C4-2B (cell line): ENCODE measurements at regions not wholly inside any gene's neighbourhood (a gene's known extent, or its start where the extent isn't known, plus 50 kb on each side); places are given as distances from the start of the nearest gene placed in this dataset.

Experiments
- H3K27ac ChIP-seq: fragments of 450-650 bp; 2 replicates; pipeline ENCODE4 v1.5.1; 2017
- ZFX ChIP-seq: fragments of 450-650 bp; IDR thresholded peaks from 2 replicates; pipeline ENCODE4 v1.6.1; 2017
- TF ChIP-seq, protein P1 (sequence below): fragments of 450-650 bp; conservative IDR thresholded peaks from 2 replicates; pipeline ENCODE4 v1.5.1; 2017; ENCODE audit warnings: mild to moderate bottlenecking

DNA sequence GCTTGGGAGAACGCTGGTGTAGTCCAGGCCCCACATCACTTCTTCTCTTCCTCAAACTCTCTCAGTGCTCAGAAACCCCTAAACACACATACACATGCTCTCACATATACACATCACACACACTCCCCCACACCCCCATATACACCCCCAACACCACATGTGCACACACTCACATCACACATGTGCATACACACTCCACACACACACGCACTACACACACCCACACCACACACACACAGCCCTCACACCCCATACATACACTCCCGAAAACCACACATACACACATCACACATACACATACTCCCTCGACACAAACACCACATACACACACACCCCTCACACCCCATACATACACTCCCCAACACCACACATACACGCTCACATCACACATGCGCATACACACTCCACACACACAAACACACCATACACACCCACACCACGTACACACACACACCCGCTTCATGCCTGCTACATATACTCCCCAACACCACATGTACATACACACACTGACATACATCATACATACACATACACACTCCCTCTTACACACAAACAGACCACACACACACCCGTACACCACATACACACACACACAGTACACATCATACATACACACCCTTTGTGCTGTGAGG, 110.3 kb upstream of the TMEM170B start:
- H3K27ac ChIP-seq, result no peak overlapping the region
- no peak for TF ChIP-seq ZFX
- TF ChIP-seq, protein P1, sequence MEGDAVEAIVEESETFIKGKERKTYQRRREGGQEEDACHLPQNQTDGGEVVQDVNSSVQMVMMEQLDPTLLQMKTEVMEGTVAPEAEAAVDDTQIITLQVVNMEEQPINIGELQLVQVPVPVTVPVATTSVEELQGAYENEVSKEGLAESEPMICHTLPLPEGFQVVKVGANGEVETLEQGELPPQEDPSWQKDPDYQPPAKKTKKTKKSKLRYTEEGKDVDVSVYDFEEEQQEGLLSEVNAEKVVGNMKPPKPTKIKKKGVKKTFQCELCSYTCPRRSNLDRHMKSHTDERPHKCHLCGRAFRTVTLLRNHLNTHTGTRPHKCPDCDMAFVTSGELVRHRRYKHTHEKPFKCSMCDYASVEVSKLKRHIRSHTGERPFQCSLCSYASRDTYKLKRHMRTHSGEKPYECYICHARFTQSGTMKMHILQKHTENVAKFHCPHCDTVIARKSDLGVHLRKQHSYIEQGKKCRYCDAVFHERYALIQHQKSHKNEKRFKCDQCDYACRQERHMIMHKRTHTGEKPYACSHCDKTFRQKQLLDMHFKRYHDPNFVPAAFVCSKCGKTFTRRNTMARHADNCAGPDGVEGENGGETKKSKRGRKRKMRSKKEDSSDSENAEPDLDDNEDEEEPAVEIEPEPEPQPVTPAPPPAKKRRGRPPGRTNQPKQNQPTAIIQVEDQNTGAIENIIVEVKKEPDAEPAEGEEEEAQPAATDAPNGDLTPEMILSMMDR, result no peak

GRCh38 chr6:11426571-11426970, 111.0 kb upstream of the TMEM170B start:
- no peak for TF ChIP-seq ZFX
- TF ChIP-seq, protein P1, result no peak
- no peak overlapping the region for H3K27ac ChIP-seq

DNA sequence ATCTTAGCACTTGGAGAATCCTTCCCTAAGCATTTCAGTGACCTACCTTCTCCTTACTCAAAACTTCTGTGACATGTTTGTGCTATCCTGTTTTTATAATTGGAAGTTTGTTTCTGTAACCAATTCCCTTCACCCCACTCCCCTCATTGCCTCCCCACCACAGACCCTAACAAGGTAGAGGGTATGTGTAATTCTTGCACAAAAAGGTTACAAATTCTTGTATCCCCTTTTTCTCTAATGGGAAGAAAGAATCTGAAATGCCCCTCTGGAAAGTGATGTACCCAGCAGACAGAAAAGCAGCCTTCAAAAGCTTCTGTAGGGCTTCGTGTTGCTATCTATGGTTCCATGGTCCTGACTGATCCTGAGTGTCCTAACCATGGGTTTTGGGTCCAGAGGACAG, 111.7 kb upstream of the TMEM170B start:
- no peak for TF ChIP-seq ZFX
- TF ChIP-seq, protein P1, result no peak
- H3K27ac ChIP-seq, result no peak overlapping the region

GRCh38 chr6:11425431-11425871, 112.1 kb upstream of the TMEM170B start:
- TF ChIP-seq, protein P1, result no peak
- no peak overlapping the region for H3K27ac ChIP-seq

DNA sequence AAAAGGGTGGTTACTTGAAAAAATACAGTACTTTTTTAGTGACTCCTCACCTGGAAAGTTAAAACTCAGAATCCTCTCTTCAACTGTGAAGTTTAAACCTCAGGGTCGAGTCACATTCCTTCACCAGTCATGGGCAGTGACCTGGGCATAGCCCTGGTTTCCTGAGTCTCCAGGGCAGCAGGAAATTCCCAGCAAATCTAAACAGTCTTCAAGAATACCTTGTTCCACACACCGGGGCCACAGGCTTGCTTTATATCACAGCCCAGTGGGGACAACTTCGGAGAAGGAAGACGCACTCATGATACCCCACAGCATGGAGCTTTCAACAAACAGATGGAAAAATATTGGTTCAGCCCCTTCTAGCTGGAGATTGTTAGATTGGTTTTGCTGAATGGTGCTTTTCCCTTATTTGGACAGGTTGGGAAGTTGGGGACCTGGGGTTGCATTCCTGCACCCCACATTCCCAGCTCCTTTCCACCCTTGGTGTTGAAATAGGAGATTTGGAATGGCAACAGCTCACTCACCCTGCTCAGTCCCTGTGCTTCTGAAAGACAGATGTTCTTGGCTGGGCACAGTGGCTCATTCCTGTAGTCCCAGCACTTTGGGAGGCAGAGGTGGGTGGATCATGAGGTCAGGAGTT, 113.0 kb upstream of the TMEM170B start:
- no peak for TF ChIP-seq ZFX
- TF ChIP-seq, protein P1, result no peak
- no peak overlapping the region for H3K27ac ChIP-seq

- TF ChIP-seq ZFX, result no peak
- TF ChIP-seq, protein P1, result no peak
- H3K27ac ChIP-seq, result no peak overlapping the region
These were observed 113.9 kb upstream of the TMEM170B start for GRCh38 chr6:11423667-11424066.

DNA sequence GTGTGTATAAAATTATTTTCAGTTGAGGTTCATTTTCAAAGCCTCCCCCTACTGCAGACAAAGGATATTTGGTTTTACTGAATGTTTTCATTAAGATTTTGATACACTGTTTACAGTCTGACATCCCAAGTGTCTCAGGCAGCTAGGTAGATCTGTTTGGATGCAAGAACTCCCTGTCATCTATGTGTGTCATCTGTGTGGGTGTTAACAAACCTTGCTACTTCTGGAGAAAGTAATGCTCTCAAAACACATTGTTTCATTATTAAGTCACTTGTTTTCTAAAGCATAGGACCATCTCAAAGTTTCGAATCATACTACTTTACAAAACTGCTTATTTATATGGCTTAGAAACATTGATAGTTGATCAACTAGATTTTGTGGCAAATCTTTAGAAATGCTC, 114.5 kb upstream of the TMEM170B start:
- TF ChIP-seq, protein P1, result no peak
- TF ChIP-seq ZFX, result no peak
- no peak overlapping the region for H3K27ac ChIP-seq
